B cell (primary cell): ENCODE measurements at regions not wholly inside any gene's neighbourhood (a gene's known extent, or its start where the extent isn't known, plus 50 kb on each side); places are given as distances from the start of the nearest gene placed in this dataset.

Experiments
- ATAC-seq: fragments of 200-7000 bp; cut with Tn5 transposase; one replicate; pipeline ENCODE4 v1.10.0; 2021; ENCODE audit warnings: low read depth, mild to moderate bottlenecking, moderate number of reproducible peaks, moderate library complexity
- CTCF ChIA-PET: fragments of 350-600 bp; sonication (Branson Sonifier 250); formaldehyde crosslinking; loops from one replicate; lab custom pipeline; 2021; ENCODE audit warnings: antibody characterized with exemption, inconsistent platforms; lab: Charles Lee
- POLR2A ChIA-PET: fragments of 350-600 bp; sonication (Branson Sonifier 250); formaldehyde crosslinking; loops from one replicate; lab custom pipeline; 2021; ENCODE audit warnings: antibody characterized with exemption; lab: Charles Lee
- DNase-seq: peaks from one replicate; pipeline ENCODE4 v3.0.0; 2013
- H2AFZ ChIP-seq: 2 replicates; pipeline ENCODE4 v1.6.1; 2012; ENCODE audit warnings: mild to moderate bottlenecking, low read depth, low read length; ENCODE audit not compliant: insufficient read depth, poor library complexity, severe bottlenecking
- H3K27ac ChIP-seq, 2 donors: 1 replicate in 1 of 2; 2 replicates in 1 of 2; pipeline ENCODE4 v1.5.1; 2012 to 2013; ENCODE audit warnings: low read length in 2 of 2, mild to moderate bottlenecking in 2 of 2, moderate library complexity in 1 of 2
- H3K27me3 ChIP-seq, 4 experiments: fragments of 200-600 bp in 1 of 4; sonication (generic) in 1 of 4; replicated peaks in 1 of 4; 1 replicate in 2 of 4; 2 replicates in 2 of 4; pipeline versions ENCODE4 v1.6.1 to v1.7.0; 2013 to 2016; ENCODE audit warnings: low read length in 3 of 4, mild to moderate bottlenecking in 2 of 4, mixed read lengths in 1 of 4, moderate library complexity in 1 of 4; ENCODE audit not compliant: insufficient read depth in 4 of 4, control insufficient read depth in 3 of 4; ENCODE audit errors: control extremely low read depth in 1 of 4
- H3K36me3 ChIP-seq, 2 experiments: replicated peaks in 1 of 2; 1 replicate in 1 of 2; 2 replicates in 1 of 2; pipeline versions ENCODE4 v1.6.1 to v1.7.1; 2013; ENCODE audit warnings: low read length in 1 of 2; ENCODE audit not compliant: insufficient read depth in 2 of 2, control insufficient read depth in 1 of 2; ENCODE audit errors: control extremely low read depth in 1 of 2, extremely low read depth in 1 of 2
- H3K4me1 ChIP-seq, 2 donors: fragments of 200-600 bp in 1 of 2; sonication (generic) in 1 of 2; 1 replicate in 1 of 2; 2 replicates in 1 of 2; pipeline versions ENCODE4 v1.5.1 to v1.6.1; 2013 to 2017; ENCODE audit warnings: low read length in 2 of 2; ENCODE audit not compliant: control insufficient read depth in 2 of 2, insufficient read depth in 2 of 2
- H3K4me2 ChIP-seq: replicated peaks from 2 replicates; pipeline ENCODE3; 2012; ENCODE audit warnings: mild to moderate bottlenecking, low read depth, low read length; ENCODE audit not compliant: poor library complexity, severe bottlenecking
- H3K4me3 ChIP-seq, 5 experiments: fragments of 200-600 bp in 1 of 5; sonication (generic) in 1 of 5; 1 replicate in 3 of 5; 2 replicates in 2 of 5; pipeline versions ENCODE4 v1.5.1 to v1.7.0; 2011 to 2016; ENCODE audit warnings: low read length in 4 of 5, mild to moderate bottlenecking in 4 of 5, low read depth in 2 of 5, control low read depth in 1 of 5, moderate library complexity in 1 of 5; ENCODE audit not compliant: insufficient read depth in 1 of 5; ENCODE audit errors: control extremely low read depth in 1 of 5, extremely low read depth in 1 of 5
- H3K79me2 ChIP-seq: fragments of 200-600 bp; sonication (generic); one replicate; pipeline ENCODE4 v1.6.0; 2016; ENCODE audit warnings: low read length; ENCODE audit not compliant: control insufficient read depth, insufficient read depth
- H3K9ac ChIP-seq: fragments of 200-600 bp; sonication (generic); 2 replicates; pipeline ENCODE4 v1.6.1; 2017; ENCODE audit warnings: mild to moderate bottlenecking, low read length, moderate library complexity
- H3K9me3 ChIP-seq, 3 donors: one replicate each; pipeline versions ENCODE4 v1.6.1 to v1.7.1; 2013; ENCODE audit warnings: low read length in 2 of 3; ENCODE audit not compliant: control insufficient read depth in 2 of 3, insufficient read depth in 1 of 3; ENCODE audit errors: control extremely low read depth in 1 of 3
- H4K20me1 ChIP-seq: 2 replicates; pipeline ENCODE4 v1.6.0; 2012; ENCODE audit warnings: mild to moderate bottlenecking, low read length; ENCODE audit not compliant: insufficient read depth, control insufficient read depth, poor library complexity, severe bottlenecking
- H3K27ac Mint-ChIP-seq: one replicate; pipeline ENCODE4 v1.8.0; 2021; ENCODE audit warnings: mixed read lengths
- H3K27me3 Mint-ChIP-seq: one replicate; pipeline ENCODE4 v1.8.0; 2021; ENCODE audit warnings: mixed read lengths
- H3K4me1 Mint-ChIP-seq: one replicate; pipeline ENCODE4 v1.8.0; 2021; ENCODE audit warnings: mixed read lengths
- H3K4me3 Mint-ChIP-seq: one replicate; pipeline ENCODE4 v1.8.0; 2021; ENCODE audit warnings: mixed read lengths
- H3K9me3 Mint-ChIP-seq: one replicate; pipeline ENCODE4 v1.8.0; 2022; ENCODE audit warnings: mixed read lengths; ENCODE audit not compliant: insufficient read depth
- EZH2 ChIP-seq: IDR thresholded peaks from 2 replicates; pipeline ENCODE4 v1.6.1; 2012; ENCODE audit warnings: borderline replicate concordance, low read depth, mild to moderate bottlenecking, moderate library complexity, low read length; ENCODE audit not compliant: insufficient read depth, poor library complexity, severe bottlenecking
- WGBS: methylation state at CpG from one replicate; pipeline ENCODE4 v1.1.5; 2013; ENCODE audit warnings: missing lambda C conversion rate; ENCODE audit not compliant: insufficient coverage; 5-methylcytosine and 5-hydroxymethylcytosine counted together
- intact Hi-C: fragments of 100-400 bp; cut with micrococcal nuclease; formaldehyde crosslinking; loops from one replicate; pipeline ENCODE4 v1.10.0; 2022
- TF ChIP-seq, protein P1 (sequence below): fragments of 200-600 bp; IDR thresholded peaks from one replicate; pipeline ENCODE4 v1.8.0; 2022; ENCODE audit warnings: antibody characterized with exemption, mild to moderate bottlenecking

DNA sequence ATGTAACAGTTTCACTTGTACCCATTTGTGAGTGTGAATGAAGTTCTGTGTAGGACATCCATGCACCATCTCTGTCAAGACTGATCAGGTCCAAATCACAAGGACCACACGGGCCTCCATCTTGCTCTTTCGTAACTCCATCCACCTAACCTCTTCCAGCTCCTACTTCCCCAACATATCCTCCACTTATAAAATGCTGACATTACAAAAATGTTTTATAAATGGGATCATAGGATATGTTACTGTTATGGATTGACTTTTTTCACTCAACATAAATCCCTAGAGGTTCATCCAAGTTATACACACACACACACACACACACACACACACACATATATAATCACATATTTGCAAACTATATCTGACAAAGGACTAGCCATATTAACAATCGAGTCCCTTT, 476.8 kb downstream of the ZNF516 start:
- Histone ChIP-seq H3K4me2 (no peak overlapping the region), H3K4me1 (no peaks in the 10 kb centered on the region), H3K36me3 (no peaks in the 10 kb centered on the region), H4K20me1 (no peaks in the 10 kb centered on the region), H3K27me3 (no peaks in the 10 kb centered on the region), H2AFZ (no peak overlapping the region), H3K9me3 (peaks cover 0 to 8% (median 2%) of the 10 kb centered on the region in 3 donors), H3K27ac (no peak overlapping the region), H3K79me2 (no peaks in the 10 kb centered on the region), H3K9ac (no peak overlapping the region), H3K4me3 (no peak overlapping the region)
- WGBS, result no CpG with 5 or more reads among the region's 3 CpGs
- ChIA-PET CTCF (no interaction called here), POLR2A (no interaction called here)
- TF ChIP-seq, protein P1, sequence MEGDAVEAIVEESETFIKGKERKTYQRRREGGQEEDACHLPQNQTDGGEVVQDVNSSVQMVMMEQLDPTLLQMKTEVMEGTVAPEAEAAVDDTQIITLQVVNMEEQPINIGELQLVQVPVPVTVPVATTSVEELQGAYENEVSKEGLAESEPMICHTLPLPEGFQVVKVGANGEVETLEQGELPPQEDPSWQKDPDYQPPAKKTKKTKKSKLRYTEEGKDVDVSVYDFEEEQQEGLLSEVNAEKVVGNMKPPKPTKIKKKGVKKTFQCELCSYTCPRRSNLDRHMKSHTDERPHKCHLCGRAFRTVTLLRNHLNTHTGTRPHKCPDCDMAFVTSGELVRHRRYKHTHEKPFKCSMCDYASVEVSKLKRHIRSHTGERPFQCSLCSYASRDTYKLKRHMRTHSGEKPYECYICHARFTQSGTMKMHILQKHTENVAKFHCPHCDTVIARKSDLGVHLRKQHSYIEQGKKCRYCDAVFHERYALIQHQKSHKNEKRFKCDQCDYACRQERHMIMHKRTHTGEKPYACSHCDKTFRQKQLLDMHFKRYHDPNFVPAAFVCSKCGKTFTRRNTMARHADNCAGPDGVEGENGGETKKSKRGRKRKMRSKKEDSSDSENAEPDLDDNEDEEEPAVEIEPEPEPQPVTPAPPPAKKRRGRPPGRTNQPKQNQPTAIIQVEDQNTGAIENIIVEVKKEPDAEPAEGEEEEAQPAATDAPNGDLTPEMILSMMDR, result no peak
- no peak for TF ChIP-seq EZH2
- no peak overlapping the region for H3K27ac Mint-ChIP-seq
- intact Hi-C loops, result no loop called here
- ATAC-seq (no peak), DNase-seq (no peak)
- H3K9me3 Mint-ChIP-seq, result peaks cover 4% of the 10 kb centered on the region
- H3K27me3 Mint-ChIP-seq, result no peaks in the 10 kb centered on the region
- H3K4me1 Mint-ChIP-seq, result no peaks in the 10 kb centered on the region
- no peak overlapping the region for H3K4me3 Mint-ChIP-seq

DNA sequence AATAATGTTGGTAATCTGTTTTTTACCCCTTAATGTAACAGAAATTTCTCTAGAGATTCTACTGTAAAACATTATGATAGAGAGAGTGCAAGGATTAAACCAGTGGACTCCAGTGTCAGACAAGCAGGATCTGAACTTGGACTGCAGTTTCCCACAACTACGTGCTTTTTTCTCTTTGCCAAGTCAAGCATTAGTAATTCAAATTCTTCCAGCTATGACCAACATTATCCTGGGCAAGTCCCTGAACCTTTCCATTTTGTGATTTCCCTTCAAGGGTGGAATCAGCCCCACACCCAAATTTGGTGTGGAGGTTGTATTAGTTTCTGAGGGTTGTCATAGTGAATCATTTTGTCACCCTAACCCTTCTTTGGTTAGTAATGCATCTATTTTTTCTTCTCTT, 482.0 kb downstream of the ZNF516 start:
- no peaks in the 10 kb centered on the region for H3K36me3 ChIP-seq
- no peak overlapping the region for H3K27ac ChIP-seq
- intact Hi-C loops, result no loop called here
- TF ChIP-seq, protein P1, result no peak
- TF ChIP-seq EZH2, result no peak
- no peak overlapping the region for H3K4me2 ChIP-seq
- peaks cover 0 to 13% (median 1%) of the 10 kb centered on the region in 3 donors for H3K9me3 ChIP-seq
- H2AFZ ChIP-seq, result no peak overlapping the region
- DNase-seq (no peak), ATAC-seq (no peak)
- no peaks in the 10 kb centered on the region for H3K27me3 Mint-ChIP-seq
- H3K9ac ChIP-seq, result no peak overlapping the region
- no peak overlapping the region for H3K27ac Mint-ChIP-seq
- ChIA-PET POLR2A (no interaction called here), CTCF (no interaction called here)
- no peaks in the 10 kb centered on the region for H3K79me2 ChIP-seq
- H3K4me3 ChIP-seq, result no peak overlapping the region
- H3K4me1 Mint-ChIP-seq, result no peaks in the 10 kb centered on the region
- H4K20me1 ChIP-seq, result no peaks in the 10 kb centered on the region
- no peaks in the 10 kb centered on the region for H3K27me3 ChIP-seq
- no peaks in the 10 kb centered on the region for H3K4me1 ChIP-seq
- peaks cover 3% of the 10 kb centered on the region for H3K9me3 Mint-ChIP-seq
- no CpG with 5 or more reads among the region's 1 CpG for WGBS
- no peak overlapping the region for H3K4me3 Mint-ChIP-seq
